Fibroblast of peridontal ligament (primary cell): ENCODE measurements at regions not wholly inside any gene's neighbourhood (a gene's known extent, or its start where the extent isn't known, plus 50 kb on each side); places are given as distances from the start of the nearest gene placed in this dataset.
A peak's percentile ranks its signal among the peaks of the same experiment; 100 is the strongest.
"Not testable (repeated sequence)": the region's sequence is repeated elsewhere in the genome, so short reads cannot be mapped to it uniquely, and the experiment has no call there.

ENCODE experiments used
- DNase-seq: peaks from one replicate; pipeline ENCODE4 v3.0.0-alpha.2; 2010; ENCODE audit errors: extremely low read depth

DNA sequence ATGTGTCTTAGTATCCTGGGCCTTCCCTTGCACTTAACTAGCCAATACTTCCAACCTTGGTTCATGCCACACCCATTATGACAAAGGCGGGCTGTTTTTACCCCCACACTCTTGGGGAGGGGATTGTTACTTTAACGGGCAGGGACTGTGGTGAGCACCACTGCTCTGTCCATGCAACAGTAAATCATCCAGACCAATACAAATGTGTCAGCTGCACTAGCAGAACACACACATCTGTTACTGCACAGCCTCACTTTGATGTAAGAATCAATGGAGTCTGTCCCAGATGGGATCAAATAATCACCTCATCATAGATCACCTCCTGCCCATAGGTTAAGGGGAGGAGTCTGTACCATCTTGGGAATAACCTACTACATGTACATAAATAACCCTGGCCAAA lies 58.1 kb downstream of the NPAP1 start:
- DNase-seq: no peak

DNA sequence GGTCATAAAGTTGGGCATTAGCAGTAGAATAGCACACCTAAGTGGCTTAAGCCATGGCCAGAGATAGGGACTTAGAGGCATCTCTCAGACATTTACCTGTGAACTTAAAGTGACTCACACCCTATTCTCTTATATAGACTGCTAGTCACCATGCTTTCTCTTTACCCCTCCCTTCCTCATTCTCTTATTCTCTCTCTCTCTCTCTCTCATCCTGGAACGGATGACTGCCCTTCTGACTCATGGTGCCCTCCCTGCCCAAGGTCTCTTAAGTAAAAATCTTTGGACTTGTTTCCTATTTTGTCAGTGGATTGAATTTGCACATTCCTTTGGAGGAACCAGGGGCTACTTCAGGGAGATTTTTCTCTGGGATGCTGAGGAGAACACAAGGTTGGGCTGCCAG lies 58.8 kb downstream of the NPAP1 start:
- DNase-seq: no peak

DNA sequence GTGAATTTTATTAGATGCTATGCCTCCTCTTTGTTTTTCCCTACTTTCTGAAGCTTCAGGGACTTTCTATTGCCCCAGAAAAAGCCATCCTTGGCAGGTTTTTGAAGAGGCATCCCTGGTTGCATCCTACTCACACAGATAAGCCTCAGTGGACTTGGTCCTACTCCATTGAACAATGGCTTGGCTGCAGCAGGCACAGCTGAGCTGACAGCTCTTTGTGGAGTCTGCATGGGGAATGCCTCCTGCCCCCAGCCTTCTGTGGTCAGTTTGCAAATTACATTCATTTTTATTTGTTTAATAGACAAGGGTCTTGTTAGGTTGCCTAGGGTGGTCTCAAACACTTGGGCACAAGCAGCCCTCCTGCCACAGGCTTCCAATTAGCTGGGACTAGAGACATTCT lies 69.7 kb downstream of the NPAP1 start:
- DNase-seq: no peak

DNA sequence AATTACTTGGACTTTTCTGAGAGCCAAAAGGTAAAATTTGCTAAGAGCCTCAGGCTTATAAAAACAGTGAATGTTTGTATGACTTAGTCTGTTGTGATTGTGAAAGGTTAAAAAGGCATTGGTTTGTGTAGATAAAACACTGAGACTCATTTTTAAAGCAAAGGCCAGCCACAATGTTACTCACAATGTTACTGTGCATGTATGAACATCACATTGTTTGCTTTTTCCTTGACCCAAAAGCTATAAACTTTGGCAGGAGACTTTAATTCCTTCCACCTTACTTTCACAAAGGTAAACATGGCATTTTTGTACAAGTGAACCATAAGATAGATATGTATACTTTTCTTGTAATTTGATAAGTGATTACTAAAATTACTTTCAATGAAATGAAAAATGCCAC lies 70.5 kb downstream of the NPAP1 start:
- DNase-seq: no peak

- DNase-seq: no peak
These were observed 71.8 kb downstream of the NPAP1 start for GRCh38 chr15:24747376-24747775.

GRCh38 chr15:24748812-24749439 lies 73.4 kb downstream of the NPAP1 start:
- no peak for DNase-seq

GRCh38 chr15:24752354-24752753 lies 76.8 kb downstream of the NPAP1 start:
- no peak for DNase-seq

- DNase-seq: no peak
These were observed 80.5 kb downstream of the NPAP1 start for GRCh38 chr15:24756101-24756500.

GRCh38 chr15:24760066-24760465 lies 84.5 kb downstream of the NPAP1 start:
- DNase-seq: no peak

- DNase-seq: peak; percentile 3
These were observed 86.2 kb downstream of the NPAP1 start for GRCh38 chr15:24761704-24762302.

GRCh38 chr15:24763891-24764290 lies 88.3 kb downstream of the NPAP1 start:
- no peak for DNase-seq

DNA sequence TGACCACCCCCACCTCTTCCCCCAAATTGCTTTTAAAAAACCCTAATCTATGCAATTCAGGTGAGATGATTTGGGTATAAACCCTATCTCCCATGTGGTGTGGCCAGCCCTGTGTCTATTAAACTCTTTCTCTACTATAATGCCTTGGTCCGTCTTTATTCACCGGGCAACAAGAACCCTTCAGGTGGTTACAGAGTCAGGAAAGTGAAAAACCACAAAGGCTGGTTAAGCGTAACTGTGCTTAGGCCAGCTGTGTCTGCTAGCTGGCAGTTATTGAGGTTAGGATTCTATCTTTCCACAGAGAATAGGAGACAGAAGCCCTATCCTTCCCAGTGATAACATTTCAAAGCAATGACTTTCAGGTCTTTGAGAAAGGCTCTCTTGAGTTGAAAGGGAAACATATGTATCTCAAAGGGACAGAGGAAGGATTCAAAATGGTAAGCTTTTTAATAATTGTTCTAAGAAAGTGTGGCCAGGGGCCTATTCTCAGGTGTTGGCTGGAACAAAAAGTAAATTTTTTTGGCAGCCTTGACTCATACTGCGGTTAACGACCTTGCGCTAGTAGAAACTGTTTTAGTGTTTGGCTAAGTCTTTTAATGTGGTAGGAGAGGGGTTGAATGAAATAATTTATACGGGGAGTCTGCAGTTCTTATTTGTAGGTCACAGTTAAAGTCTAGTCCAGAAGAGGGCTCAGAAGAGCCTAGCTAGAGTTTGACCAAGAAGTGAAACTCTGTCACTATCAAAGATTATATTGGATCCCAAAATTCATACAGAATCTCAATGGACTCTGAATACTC lies 89.0 kb downstream of the NPAP1 start:
- no peak for DNase-seq

GRCh38 chr15:24766511-24767133 lies 91.0 kb downstream of the NPAP1 start:
- no peak for DNase-seq

- no peak for DNase-seq
These were observed 96.7 kb downstream of the NPAP1 start for GRCh38 chr15:24772266-24772665.

GRCh38 chr15:24772686-24773373 lies 97.3 kb downstream of the NPAP1 start:
- peak; percentile 66 for DNase-seq

DNA sequence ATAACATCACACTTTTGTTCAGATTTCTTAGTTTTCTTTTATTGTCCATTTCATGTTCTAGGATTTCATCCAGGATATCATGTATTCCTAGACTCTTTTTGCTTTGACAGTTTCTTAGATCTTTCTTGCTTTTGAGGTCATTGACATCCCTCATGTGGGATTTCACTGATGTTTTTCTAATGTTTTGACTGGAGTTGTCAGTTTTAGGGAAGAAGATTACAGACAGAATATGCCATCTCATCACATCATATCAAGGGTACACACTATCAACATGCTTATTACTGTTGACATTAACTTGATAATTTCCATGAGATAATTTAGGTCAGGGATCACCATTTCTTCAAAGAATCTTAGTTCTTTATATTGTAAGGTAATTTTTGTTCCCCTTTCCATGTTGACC lies 101.7 kb downstream of the NPAP1 start:
- DNase-seq: no peak

DNA sequence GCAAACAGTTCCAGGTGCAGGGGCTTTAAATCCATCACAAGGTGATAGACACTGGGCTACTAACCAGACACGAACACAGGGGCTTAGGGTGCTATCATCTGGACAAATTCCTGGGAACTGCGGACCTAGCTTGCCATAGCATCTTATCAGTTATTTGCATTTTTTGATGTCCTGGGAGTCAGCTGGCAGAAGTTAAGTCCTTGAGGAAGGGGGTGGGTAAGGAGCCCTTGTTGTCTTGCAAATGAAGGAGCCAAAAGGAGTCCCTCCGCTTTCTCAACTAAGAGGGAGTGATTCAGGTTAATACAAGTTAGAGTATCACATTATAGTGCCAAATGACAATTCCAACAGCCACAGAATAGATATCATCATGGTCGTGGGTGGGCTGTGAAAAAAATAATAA lies 108.9 kb downstream of the NPAP1 start:
- DNase-seq: no peak

DNA sequence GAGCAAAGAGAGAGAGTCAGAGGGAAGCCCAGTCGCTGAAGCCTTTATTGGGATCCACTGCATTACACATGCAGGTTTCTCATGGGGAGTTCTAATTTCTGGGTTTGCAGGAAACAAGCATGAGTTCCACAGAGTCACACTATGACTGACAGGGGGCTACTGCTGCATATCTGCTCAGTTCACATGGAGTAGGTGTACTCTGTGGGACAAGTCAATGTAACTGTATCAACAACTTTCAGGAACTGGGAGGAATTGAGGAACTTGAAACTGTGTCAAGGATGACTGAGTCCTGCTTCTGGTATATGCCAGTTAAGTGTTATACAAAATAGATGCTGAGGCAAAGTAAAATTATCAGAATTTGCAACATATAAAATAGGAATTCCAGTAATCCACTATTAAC lies 110.8 kb downstream of the NPAP1 start:
- no peak for DNase-seq

DNA sequence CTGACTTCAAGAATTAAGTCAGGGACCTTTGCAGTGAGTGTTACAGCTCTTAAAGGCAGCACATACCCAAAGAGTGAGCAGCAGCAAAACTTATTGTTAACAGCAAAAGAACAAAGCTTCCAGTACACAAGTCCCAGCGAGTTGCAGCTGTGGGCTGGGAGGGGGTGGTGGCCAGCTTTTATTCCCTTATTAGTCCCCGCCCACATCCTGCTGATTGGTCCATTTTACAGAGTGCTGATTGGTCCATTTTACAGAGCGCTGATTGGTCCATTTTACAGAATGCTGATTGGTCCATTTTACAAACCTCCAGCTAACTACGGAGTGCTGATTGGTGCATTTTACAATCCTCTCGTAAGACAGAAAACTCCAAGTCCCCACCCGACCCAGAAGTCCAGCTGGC lies 127.0 kb downstream of the NPAP1 start:
- not testable (repeated sequence) for DNase-seq

DNA sequence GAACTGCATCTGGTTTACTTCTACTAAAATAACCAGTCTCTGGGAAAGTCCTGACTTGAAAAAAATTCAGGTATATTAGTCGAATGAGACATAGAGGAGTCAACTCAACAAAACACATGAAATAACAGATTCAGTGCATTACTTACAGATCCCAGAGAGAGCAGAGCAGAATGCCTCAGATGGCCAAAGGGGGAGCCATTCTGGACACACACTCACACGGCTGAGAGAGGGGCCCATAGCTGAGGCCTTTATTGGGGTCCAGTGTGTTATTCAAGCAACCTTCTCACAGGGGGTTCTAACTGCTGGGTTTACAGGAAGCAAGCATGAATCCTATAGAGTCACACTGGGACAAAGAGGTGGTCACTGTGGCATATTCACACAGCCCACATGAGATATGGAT lies 135.1 kb upstream of the SNRPN start:
- no peak for DNase-seq

DNA sequence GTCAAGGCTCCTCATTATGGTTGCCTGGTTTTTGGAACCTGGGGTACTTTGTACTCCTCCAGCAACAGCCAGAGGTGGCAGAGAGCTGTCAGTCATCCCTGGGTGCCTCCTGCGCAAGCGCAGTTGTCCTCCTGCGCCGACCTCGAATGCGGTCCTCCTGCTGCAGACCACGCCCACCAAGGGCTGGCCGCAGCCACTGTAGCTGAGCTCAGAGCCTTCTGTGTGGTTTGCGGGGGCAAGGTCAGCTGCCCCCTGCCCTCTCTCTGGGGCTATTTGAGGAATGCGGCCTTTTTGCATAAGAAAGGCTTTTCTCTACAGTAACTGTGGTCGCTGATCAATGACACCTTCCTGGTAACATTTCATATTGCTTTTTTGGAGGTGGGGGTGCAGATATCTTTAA lies 131.3 kb upstream of the SNRPN start:
- DNase-seq: no peak

GRCh38 chr15:24832282-24832681 lies 122.5 kb upstream of the SNRPN start:
- DNase-seq: no peak
